GM23338 (cell line): ENCODE measurements at regions not wholly inside any gene's neighbourhood (a gene's known extent, or its start where the extent isn't known, plus 50 kb on each side); places are given as distances from the start of the nearest gene placed in this dataset.

Experiments
- ATAC-seq: fragments of 200-7000 bp; cut with Tn5 transposase; 3 replicates; pipeline ENCODE4 v1.9.1; 2020
- DNase-seq: peaks from one replicate; pipeline ENCODE4 v3.0.0-alpha.2; 2015; ENCODE audit warnings: low spot score
- H2AFZ ChIP-seq: fragments of 200-600 bp; sonication (generic); 2 replicates; pipeline ENCODE4 v1.8.0; 2016; ENCODE audit warnings: antibody characterized with exemption, mild to moderate bottlenecking, moderate library complexity
- H3F3A ChIP-seq: fragments of 200-600 bp; sonication (generic); replicated peaks from 2 replicates; pipeline ENCODE4 v1.8.0; 2017; ENCODE audit warnings: antibody characterized with exemption, mixed run types, low read depth
- H3K27ac ChIP-seq: fragments of 200-600 bp; sonication (generic); 2 replicates; pipeline ENCODE4 v1.6.1; 2016; ENCODE audit warnings: low read depth
- H3K27me3 ChIP-seq: fragments of 200-600 bp; sonication (generic); 2 replicates; pipeline ENCODE4 v1.8.0; 2016; ENCODE audit warnings: mild to moderate bottlenecking, mixed run types, moderate library complexity; ENCODE audit not compliant: insufficient read depth
- H3K36me3 ChIP-seq: fragments of 200-600 bp; sonication (generic); 2 replicates; pipeline ENCODE4 v1.8.0; 2016; ENCODE audit warnings: mild to moderate bottlenecking; ENCODE audit not compliant: insufficient read depth
- H3K4me1 ChIP-seq: fragments of 200-600 bp; sonication (generic); 2 replicates; pipeline ENCODE4 v1.8.0; 2016; ENCODE audit warnings: mild to moderate bottlenecking, moderate library complexity; ENCODE audit not compliant: insufficient read depth
- H3K4me2 ChIP-seq: fragments of 200-600 bp; sonication (generic); 2 replicates; pipeline ENCODE4 v1.7.1; 2017; ENCODE audit warnings: mixed run types
- H3K4me3 ChIP-seq: fragments of 200-600 bp; sonication (generic); 2 replicates; pipeline ENCODE4 v1.6.1; 2016; ENCODE audit warnings: mixed run types
- H3K79me2 ChIP-seq: fragments of 200-600 bp; sonication (generic); replicated peaks from 2 replicates; pipeline ENCODE4 v1.8.0; 2017; ENCODE audit warnings: mild to moderate bottlenecking; ENCODE audit not compliant: insufficient read depth
- H3K9me2 ChIP-seq: fragments of 200-600 bp; sonication (generic); 2 replicates; pipeline ENCODE4 v1.8.0; 2017; ENCODE audit not compliant: insufficient read depth
- H4K20me1 ChIP-seq: fragments of 200-600 bp; sonication (generic); replicated peaks from 2 replicates; pipeline ENCODE4 v1.8.0; 2017; ENCODE audit warnings: mild to moderate bottlenecking; ENCODE audit not compliant: insufficient read depth
- H3K27ac Mint-ChIP-seq: 2 replicates; pipeline ENCODE4 v1.8.0; 2020; ENCODE audit warnings: inconsistent platforms, mild to moderate bottlenecking, moderate library complexity, mixed read lengths
- H3K27me3 Mint-ChIP-seq: 3 replicates; pipeline ENCODE4 v1.8.0; 2022; ENCODE audit warnings: low read depth, mild to moderate bottlenecking, moderate library complexity, mixed read lengths, inconsistent platforms; ENCODE audit not compliant: insufficient read depth, poor library complexity
- H3K36me3 Mint-ChIP-seq: 3 replicates; pipeline ENCODE4 v1.8.0; 2021; ENCODE audit warnings: low read depth, mild to moderate bottlenecking, inconsistent platforms, moderate library complexity, mixed read lengths
- H3K4me1 Mint-ChIP-seq: 3 replicates; pipeline ENCODE4 v1.8.0; 2020; ENCODE audit warnings: mild to moderate bottlenecking, inconsistent platforms, mixed read lengths
- H3K4me3 Mint-ChIP-seq: 3 replicates; pipeline ENCODE4 v1.8.0; 2021; ENCODE audit warnings: moderate library complexity, mild to moderate bottlenecking, inconsistent platforms, mixed read lengths
- H3K9me3 Mint-ChIP-seq: 3 replicates; pipeline ENCODE4 v1.8.0; 2020; ENCODE audit warnings: moderate library complexity, mild to moderate bottlenecking, inconsistent platforms, mixed read lengths
- CREB1 ChIP-seq: fragments of 250-450 bp; sonication (Bioruptor Pico); IDR thresholded peaks from 2 replicates; pipeline ENCODE4 v1.5.0; 2020; ENCODE audit warnings: low read depth, mild to moderate bottlenecking, moderate library complexity
- CTCF ChIP-seq, 2 experiments: fragments of 200-600 bp in 1 of 2; sonication (generic) in 1 of 2; conservative IDR thresholded peaks; 2 replicates each; pipeline versions ENCODE4 v1.5.1 to v1.6.1; 2016 to 2017; ENCODE audit warnings: antibody characterized with exemption in 2 of 2, low read depth in 2 of 2, mild to moderate bottlenecking in 2 of 2, moderate library complexity in 1 of 2
- ETS1 ChIP-seq: IDR thresholded peaks from 2 replicates; pipeline ENCODE4 v1.6.1; 2016; ENCODE audit warnings: antibody characterized with exemption
- EZH2 ChIP-seq: fragments of 200-600 bp; sonication (generic); IDR thresholded peaks from one replicate; pipeline ENCODE4 v1.8.0; 2017; ENCODE audit warnings: antibody characterized with exemption, mild to moderate bottlenecking, low read depth; ENCODE audit not compliant: unreplicated experiment
- EZH2phosphoT487 ChIP-seq: fragments of 200-600 bp; sonication (generic); IDR thresholded peaks from one replicate; pipeline ENCODE4 v1.8.1; 2018; ENCODE audit warnings: antibody characterized with exemption; ENCODE audit not compliant: unreplicated experiment
- JUNB ChIP-seq: IDR thresholded peaks from one replicate; pipeline ENCODE4 v1.6.1; 2016; ENCODE audit warnings: antibody characterized with exemption; ENCODE audit not compliant: unreplicated experiment
- NANOG ChIP-seq: IDR thresholded peaks from 2 replicates; pipeline ENCODE4 v1.6.1; 2016; ENCODE audit warnings: antibody characterized with exemption, borderline replicate concordance
- POLR2AphosphoS5 ChIP-seq: IDR thresholded peaks from 2 replicates; pipeline ENCODE4 v1.6.1; 2016; ENCODE audit warnings: antibody characterized with exemption, low read depth
- STAT1 ChIP-seq: IDR thresholded peaks from one replicate; pipeline ENCODE4 v1.6.1; 2016; ENCODE audit warnings: antibody characterized with exemption; ENCODE audit not compliant: unreplicated experiment
- ZNF114 ChIP-seq: fragments of 250-450 bp; sonication (Bioruptor Pico); IDR thresholded peaks from 2 replicates; pipeline ENCODE4 v1.5.0; 2020; ENCODE audit warnings: mild to moderate bottlenecking, moderate library complexity
- ZNF331 ChIP-seq: fragments of 250-450 bp; sonication (Bioruptor Pico); IDR thresholded peaks from 2 replicates; pipeline ENCODE4 v1.5.0; 2020; ENCODE audit warnings: low read depth, mild to moderate bottlenecking, moderate library complexity
- TF ChIP-seq, protein P1 (sequence below): IDR thresholded peaks from one replicate; pipeline ENCODE4 v1.6.1; 2018; ENCODE audit warnings: antibody characterized with exemption; ENCODE audit not compliant: unreplicated experiment

DNA sequence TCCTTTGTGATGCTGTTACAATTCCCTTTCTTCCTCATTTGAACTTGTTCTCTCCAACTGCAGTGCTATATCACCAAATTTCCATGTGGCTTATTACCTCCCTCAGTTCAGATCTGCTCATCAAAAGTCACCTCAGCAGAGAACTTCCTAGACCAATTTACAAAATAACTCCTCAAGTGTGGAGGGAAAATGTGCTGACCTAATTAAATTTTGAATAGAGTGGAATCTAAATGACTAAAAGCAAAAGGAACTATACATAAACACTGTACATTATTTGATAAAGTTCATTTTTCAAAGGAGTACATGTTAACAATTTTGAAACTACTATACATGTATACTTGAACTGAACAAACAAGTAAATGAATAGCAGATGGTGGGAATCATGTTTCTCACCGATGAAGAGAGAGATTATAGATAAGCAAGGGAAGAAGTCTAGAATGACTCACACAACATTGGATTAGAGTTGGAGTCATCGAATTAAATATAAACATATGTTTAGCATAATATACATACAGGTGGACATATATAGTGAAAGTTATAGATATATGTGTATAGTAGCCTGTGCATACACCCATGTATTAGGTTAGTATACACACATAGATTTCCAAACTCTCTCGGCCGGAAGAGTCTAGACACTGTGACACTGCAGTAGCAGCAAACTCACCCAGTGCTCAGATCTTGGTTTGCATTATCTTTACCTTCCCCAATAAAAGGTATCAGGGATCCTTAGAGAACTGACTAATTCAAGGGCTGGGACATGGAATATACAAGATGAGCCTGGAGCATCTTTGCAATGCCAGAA, 318.7 kb downstream of the PCDH18 start (continued):
- TF ChIP-seq, protein P1, sequence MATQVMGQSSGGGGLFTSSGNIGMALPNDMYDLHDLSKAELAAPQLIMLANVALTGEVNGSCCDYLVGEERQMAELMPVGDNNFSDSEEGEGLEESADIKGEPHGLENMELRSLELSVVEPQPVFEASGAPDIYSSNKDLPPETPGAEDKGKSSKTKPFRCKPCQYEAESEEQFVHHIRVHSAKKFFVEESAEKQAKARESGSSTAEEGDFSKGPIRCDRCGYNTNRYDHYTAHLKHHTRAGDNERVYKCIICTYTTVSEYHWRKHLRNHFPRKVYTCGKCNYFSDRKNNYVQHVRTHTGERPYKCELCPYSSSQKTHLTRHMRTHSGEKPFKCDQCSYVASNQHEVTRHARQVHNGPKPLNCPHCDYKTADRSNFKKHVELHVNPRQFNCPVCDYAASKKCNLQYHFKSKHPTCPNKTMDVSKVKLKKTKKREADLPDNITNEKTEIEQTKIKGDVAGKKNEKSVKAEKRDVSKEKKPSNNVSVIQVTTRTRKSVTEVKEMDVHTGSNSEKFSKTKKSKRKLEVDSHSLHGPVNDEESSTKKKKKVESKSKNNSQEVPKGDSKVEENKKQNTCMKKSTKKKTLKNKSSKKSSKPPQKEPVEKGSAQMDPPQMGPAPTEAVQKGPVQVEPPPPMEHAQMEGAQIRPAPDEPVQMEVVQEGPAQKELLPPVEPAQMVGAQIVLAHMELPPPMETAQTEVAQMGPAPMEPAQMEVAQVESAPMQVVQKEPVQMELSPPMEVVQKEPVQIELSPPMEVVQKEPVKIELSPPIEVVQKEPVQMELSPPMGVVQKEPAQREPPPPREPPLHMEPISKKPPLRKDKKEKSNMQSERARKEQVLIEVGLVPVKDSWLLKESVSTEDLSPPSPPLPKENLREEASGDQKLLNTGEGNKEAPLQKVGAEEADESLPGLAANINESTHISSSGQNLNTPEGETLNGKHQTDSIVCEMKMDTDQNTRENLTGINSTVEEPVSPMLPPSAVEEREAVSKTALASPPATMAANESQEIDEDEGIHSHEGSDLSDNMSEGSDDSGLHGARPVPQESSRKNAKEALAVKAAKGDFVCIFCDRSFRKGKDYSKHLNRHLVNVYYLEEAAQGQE = no peak
- no peak for TF ChIP-seq STAT1
- TF ChIP-seq JUNB = no peak
- no peak for TF ChIP-seq ZNF114 (CRISPR knock-in tag)
- TF ChIP-seq EZH2 = no peak
- no peak for TF ChIP-seq ZNF331 (CRISPR knock-in tag)
- no peak for TF ChIP-seq NANOG
- TF ChIP-seq POLR2AphosphoS5 = no peak
- TF ChIP-seq CTCF (conservative IDR thresholded peaks at IDR 0.05; ENCODE audit: low read depth in 2 of 2) = no peak
- TF ChIP-seq EZH2phosphoT487 = no peak
- no peak for TF ChIP-seq CREB1
- TF ChIP-seq ETS1 = no peak

- H3K36me3 Mint-ChIP-seq = no peaks in the 10 kb centered on the region
- H3K4me1 Mint-ChIP-seq = peaks cover 3% of the 10 kb centered on the region; the same call in 2 of the 3 replicates
- no peaks in the 10 kb centered on the region for H3K27me3 ChIP-seq
- H2AFZ ChIP-seq = no peak overlapping the region
- no peaks in the 10 kb centered on the region for H3K79me2 ChIP-seq
- no peaks in the 10 kb centered on the region for H3F3A ChIP-seq
- DNase-seq = no peak
- no peak overlapping the region for H3K27ac ChIP-seq
- H3K9me3 Mint-ChIP-seq = no peaks in the 10 kb centered on the region
- H4K20me1 ChIP-seq = no peaks in the 10 kb centered on the region
- no peak overlapping the region for H3K4me2 ChIP-seq
- H3K9me2 ChIP-seq = no peaks in the 10 kb centered on the region
- H3K4me1 ChIP-seq = no peaks in the 10 kb centered on the region
- peak; percentile 54; the same call in 2 of the 3 replicates for ATAC-seq
- H3K4me3 Mint-ChIP-seq = no peak overlapping the region
- no peaks in the 10 kb centered on the region for H3K27me3 Mint-ChIP-seq
- no peak overlapping the region for H3K27ac Mint-ChIP-seq
- H3K36me3 ChIP-seq = no peaks in the 10 kb centered on the region
- no peak overlapping the region for H3K4me3 ChIP-seq
- TF ChIP-seq EZH2phosphoT487 (no peak), NANOG (no peak), ETS1 (no peak), ZNF331 (CRISPR knock-in tag) (no peak), STAT1 (no peak), CREB1 (no peak), EZH2 (no peak), POLR2AphosphoS5 (no peak), CTCF (conservative IDR thresholded peaks at IDR 0.05; ENCODE audit: low read depth in 2 of 2) (no peak)
Measured at GRCh38 chr4:137212601-137213000, 319.7 kb downstream of the PCDH18 start.
